ENCODE measurements at regions not wholly inside any gene's neighbourhood (a gene's known extent, or its start where the extent isn't known, plus 50 kb on each side); places are given as distances from the start of the nearest gene placed in this dataset.

DNA sequence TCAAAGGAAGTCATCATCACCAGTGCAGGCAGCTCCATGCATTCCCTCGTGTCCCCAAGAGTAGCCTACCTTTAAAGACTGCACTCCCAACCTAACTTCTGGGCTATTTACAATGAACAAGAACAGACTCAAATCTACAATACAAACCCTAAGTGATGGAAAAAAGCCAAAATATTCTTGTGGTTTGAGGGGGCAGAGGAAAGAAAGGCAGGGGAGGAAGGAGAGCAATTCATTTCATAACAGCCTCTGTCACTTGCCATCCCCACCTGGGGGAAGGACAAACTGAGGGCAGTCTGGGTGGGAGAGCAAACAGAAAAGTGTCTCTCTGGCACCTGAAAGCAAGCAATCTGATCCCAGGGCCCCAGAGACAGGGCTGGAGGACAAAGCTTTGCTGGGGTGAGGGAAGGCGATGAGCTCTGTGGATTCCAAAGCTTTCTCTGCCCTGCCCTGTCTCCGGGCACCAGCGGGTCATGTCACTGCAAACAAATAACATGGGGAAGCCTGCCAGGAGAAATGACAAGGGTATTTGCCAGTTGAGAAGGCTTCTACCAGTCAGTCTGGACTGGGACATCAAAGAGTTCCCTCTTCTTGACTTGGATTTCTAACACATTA is 528.0 kb upstream of the TNP1 start:
- H3K9me3 ChIP-seq (ENCODE audit: control insufficient read depth, low read depth, low read length): peaks cover 3% of the 10 kb centered on the region
- no peak overlapping the region for H2AFZ ChIP-seq (ENCODE audit: control insufficient read depth, low read length)
- dilution Hi-C loops (cut with MboI; ENCODE audit: extremely low pct_ligation_motif_present, low sequenced_read_pairs): no loop called here
- no peak overlapping the region for H3K27ac ChIP-seq (ENCODE audit: control insufficient read depth, insufficient read depth, low read length)
- TF ChIP-seq, protein P1, sequence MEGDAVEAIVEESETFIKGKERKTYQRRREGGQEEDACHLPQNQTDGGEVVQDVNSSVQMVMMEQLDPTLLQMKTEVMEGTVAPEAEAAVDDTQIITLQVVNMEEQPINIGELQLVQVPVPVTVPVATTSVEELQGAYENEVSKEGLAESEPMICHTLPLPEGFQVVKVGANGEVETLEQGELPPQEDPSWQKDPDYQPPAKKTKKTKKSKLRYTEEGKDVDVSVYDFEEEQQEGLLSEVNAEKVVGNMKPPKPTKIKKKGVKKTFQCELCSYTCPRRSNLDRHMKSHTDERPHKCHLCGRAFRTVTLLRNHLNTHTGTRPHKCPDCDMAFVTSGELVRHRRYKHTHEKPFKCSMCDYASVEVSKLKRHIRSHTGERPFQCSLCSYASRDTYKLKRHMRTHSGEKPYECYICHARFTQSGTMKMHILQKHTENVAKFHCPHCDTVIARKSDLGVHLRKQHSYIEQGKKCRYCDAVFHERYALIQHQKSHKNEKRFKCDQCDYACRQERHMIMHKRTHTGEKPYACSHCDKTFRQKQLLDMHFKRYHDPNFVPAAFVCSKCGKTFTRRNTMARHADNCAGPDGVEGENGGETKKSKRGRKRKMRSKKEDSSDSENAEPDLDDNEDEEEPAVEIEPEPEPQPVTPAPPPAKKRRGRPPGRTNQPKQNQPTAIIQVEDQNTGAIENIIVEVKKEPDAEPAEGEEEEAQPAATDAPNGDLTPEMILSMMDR (optimal IDR thresholded peaks at IDR 0.05 in 1 of 3, IDR thresholded peaks at IDR 0.05 in 1 of 3, conservative IDR thresholded peaks at IDR 0.05 in 1 of 3; ENCODE audit: extremely low read depth in 1 of 3, insufficient read depth in 2 of 3, low read length in 3 of 3): no peak
- no peak for TF ChIP-seq EZH2 (IDR thresholded peaks at IDR 0.05; ENCODE audit: low read length)
- no peaks in the 10 kb centered on the region for H3K9me1 ChIP-seq (ENCODE audit: control insufficient read depth, extremely low read depth, insufficient read depth, low read length)
- no peaks in the 10 kb centered on the region for H3K36me3 ChIP-seq (ENCODE audit: control insufficient read depth in 2 of 2, extremely low read depth in 1 of 2, insufficient read depth in 2 of 2, low read length in 2 of 2)
- FAIRE-seq (no peak), DNase-seq (ENCODE audit: low read depth, low spot score) (no peak)
- H3K4me1 ChIP-seq (ENCODE audit: control insufficient read depth, extremely low read depth, insufficient read depth, low read length): peaks cover 3% of the 10 kb centered on the region
- H3K9ac ChIP-seq (ENCODE audit: control insufficient read depth, extremely low read depth, insufficient read depth, low read length): no peak overlapping the region
- H3K27me3 ChIP-seq (ENCODE audit: control insufficient read depth, extremely low read depth, insufficient read depth, low read length): no peaks in the 10 kb centered on the region
- H3K4me3 ChIP-seq (ENCODE audit: control insufficient read depth in 2 of 3, extremely low read depth in 1 of 3, insufficient read depth in 2 of 3, low read depth in 1 of 3, low read length in 3 of 3): no peak overlapping the region
- no peak overlapping the region for H3K4me2 ChIP-seq (ENCODE audit: control insufficient read depth, extremely low read depth, insufficient read depth, low read depth, low read length)
- H4K20me1 ChIP-seq (ENCODE audit: control insufficient read depth, extremely low read depth, insufficient read depth, low read length): no peaks in the 10 kb centered on the region
- H3K79me2 ChIP-seq (ENCODE audit: control insufficient read depth, insufficient read depth, low read length): no peaks in the 10 kb centered on the region

DNA sequence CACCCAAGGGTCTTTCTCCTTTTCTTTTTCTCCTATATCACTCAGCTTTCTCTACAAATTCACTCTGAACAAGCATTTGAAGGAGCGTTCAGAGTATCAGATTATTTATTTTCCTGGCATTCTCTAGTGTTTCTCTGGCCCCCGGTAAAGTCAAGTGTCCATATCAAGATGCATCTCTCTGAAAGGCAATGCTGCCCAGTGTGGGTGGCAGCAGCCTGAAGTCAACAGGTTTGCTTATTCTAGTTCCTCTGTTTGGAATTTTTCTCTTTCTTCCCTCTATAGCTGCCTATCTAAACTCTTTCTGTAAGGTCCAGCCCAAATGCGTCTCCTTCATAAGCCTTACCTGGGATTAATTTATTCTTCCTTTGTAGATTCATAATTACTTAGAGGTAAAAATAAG is 526.2 kb upstream of the TNP1 start:
- no peaks in the 10 kb centered on the region for H3K9me1 ChIP-seq (ENCODE audit: control insufficient read depth, extremely low read depth, insufficient read depth, low read length)
- no peak overlapping the region for H3K27ac ChIP-seq (ENCODE audit: control insufficient read depth, insufficient read depth, low read length)
- TF ChIP-seq, protein P1 (optimal IDR thresholded peaks at IDR 0.05 in 1 of 3, IDR thresholded peaks at IDR 0.05 in 1 of 3, conservative IDR thresholded peaks at IDR 0.05 in 1 of 3; ENCODE audit: extremely low read depth in 1 of 3, insufficient read depth in 2 of 3, low read length in 3 of 3): no peak
- TF ChIP-seq EZH2 (IDR thresholded peaks at IDR 0.05; ENCODE audit: low read length): no peak
- no peak overlapping the region for H2AFZ ChIP-seq (ENCODE audit: control insufficient read depth, low read length)
- FAIRE-seq (no peak), DNase-seq (ENCODE audit: low read depth, low spot score) (no peak)
- no peaks in the 10 kb centered on the region for H3K36me3 ChIP-seq (ENCODE audit: control insufficient read depth in 2 of 2, extremely low read depth in 1 of 2, insufficient read depth in 2 of 2, low read length in 2 of 2)
- H3K9ac ChIP-seq (ENCODE audit: control insufficient read depth, extremely low read depth, insufficient read depth, low read length): no peak overlapping the region
- H4K20me1 ChIP-seq (ENCODE audit: control insufficient read depth, extremely low read depth, insufficient read depth, low read length): no peaks in the 10 kb centered on the region
- H3K27me3 ChIP-seq (ENCODE audit: control insufficient read depth, extremely low read depth, insufficient read depth, low read length): no peaks in the 10 kb centered on the region
- no peak overlapping the region for H3K4me3 ChIP-seq (ENCODE audit: control insufficient read depth in 2 of 3, extremely low read depth in 1 of 3, insufficient read depth in 2 of 3, low read depth in 1 of 3, low read length in 3 of 3)
- no peak overlapping the region for H3K4me2 ChIP-seq (ENCODE audit: control insufficient read depth, extremely low read depth, insufficient read depth, low read depth, low read length)
- peaks cover 3% of the 10 kb centered on the region for H3K9me3 ChIP-seq (ENCODE audit: control insufficient read depth, low read depth, low read length)
- no peaks in the 10 kb centered on the region for H3K4me1 ChIP-seq (ENCODE audit: control insufficient read depth, extremely low read depth, insufficient read depth, low read length)
- H3K79me2 ChIP-seq (ENCODE audit: control insufficient read depth, insufficient read depth, low read length): no peaks in the 10 kb centered on the region
- dilution Hi-C loops (cut with MboI; ENCODE audit: extremely low pct_ligation_motif_present, low sequenced_read_pairs): no loop called here

Data from keratinocyte (primary cell).